ENCODE measurements at regions not wholly inside any gene's neighbourhood (a gene's known extent, or its start where the extent isn't known, plus 50 kb on each side); places are given as distances from the start of the nearest gene placed in this dataset.

DNA sequence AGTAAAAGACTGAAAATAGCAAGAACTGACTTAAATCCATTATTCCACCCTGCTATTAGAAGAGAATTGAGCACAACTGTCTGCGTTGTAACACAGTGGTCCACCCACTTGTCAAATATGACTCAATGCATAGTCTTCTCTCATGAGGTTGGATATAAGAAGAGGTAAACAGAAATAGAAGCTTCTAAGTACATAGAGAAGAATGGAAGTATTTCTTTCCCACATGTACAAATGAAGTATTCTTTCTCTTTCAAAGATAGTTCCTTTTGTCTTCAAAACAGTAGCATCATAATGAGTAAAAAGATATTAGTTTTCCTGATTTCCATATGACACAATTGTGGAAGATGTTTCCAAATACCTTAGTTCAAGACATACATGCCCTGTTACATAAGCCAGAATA is 348.6 kb upstream of the CCDC54 start:
- H3K4me1 ChIP-seq (ENCODE audit: insufficient read depth, insufficient read length): no peaks in the 10 kb centered on the region
- no peak overlapping the region for H3K9ac ChIP-seq (ENCODE audit: insufficient read length, low read depth)
- DNase-seq (ENCODE audit: low read depth, low spot score): no peak
- no peaks in the 10 kb centered on the region for H3K27me3 ChIP-seq (ENCODE audit: insufficient read depth, insufficient read length)
- H3K4me3 ChIP-seq (ENCODE audit: insufficient read length, low read depth): no peak overlapping the region
- no peaks in the 10 kb centered on the region for H3K36me3 ChIP-seq (ENCODE audit: insufficient read depth, insufficient read length, low read length)
- TF ChIP-seq ZNF274 (IDR thresholded peaks at IDR 0.05; ENCODE audit: low read depth, low read length) (no peak), YY1 (IDR thresholded peaks at IDR 0.05; ENCODE audit: insufficient read depth, insufficient read length) (no peak), SUZ12 (IDR thresholded peaks at IDR 0.05; ENCODE audit: extremely low read depth, insufficient read depth, insufficient read length) (no peak)
- H3K9me3 ChIP-seq (ENCODE audit: insufficient read depth, low read length): 0 out of 2 replicates have a peak, but pooled peaks cover 4% of the 10 kb centered on the region

DNA sequence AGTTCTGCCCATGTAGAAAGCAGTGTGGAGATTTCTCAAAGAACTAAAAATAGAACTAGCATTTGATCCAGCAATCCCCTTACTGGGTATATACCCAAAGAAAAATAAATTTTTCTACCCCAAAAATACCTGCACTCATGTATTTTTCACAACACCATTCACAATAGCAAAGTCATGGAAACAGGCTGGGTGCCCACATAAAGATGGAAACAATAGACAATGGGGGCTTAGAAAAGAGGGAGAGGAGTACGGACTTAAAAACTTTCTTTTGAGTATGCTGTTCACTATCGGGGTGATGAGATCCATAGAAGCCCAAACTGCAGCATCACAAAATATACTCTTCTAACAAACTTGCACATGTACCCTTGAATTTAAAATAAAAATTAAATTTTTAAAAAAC is 345.1 kb upstream of the CCDC54 start:
- DNase-seq (ENCODE audit: low read depth, low spot score): no peak
- Histone ChIP-seq H3K4me3 (ENCODE audit: insufficient read length, low read depth) (no peak overlapping the region), H3K36me3 (ENCODE audit: insufficient read depth, insufficient read length, low read length) (no peaks in the 10 kb centered on the region), H3K4me1 (ENCODE audit: insufficient read depth, insufficient read length) (no peaks in the 10 kb centered on the region), H3K9me3 (ENCODE audit: insufficient read depth, low read length) (0 out of 2 replicates have a peak, but pooled peaks cover 4% of the 10 kb centered on the region), H3K27me3 (ENCODE audit: insufficient read depth, insufficient read length) (no peaks in the 10 kb centered on the region), H3K9ac (ENCODE audit: insufficient read length, low read depth) (no peak overlapping the region)
- TF ChIP-seq SUZ12 (IDR thresholded peaks at IDR 0.05; ENCODE audit: extremely low read depth, insufficient read depth, insufficient read length) (no peak), YY1 (IDR thresholded peaks at IDR 0.05; ENCODE audit: insufficient read depth, insufficient read length) (no peak), ZNF274 (IDR thresholded peaks at IDR 0.05; ENCODE audit: low read depth, low read length) (no peak)

- Histone ChIP-seq H3K9me3 (ENCODE audit: insufficient read depth, low read length) (0 out of 2 replicates have a peak, but pooled peaks cover 4% of the 10 kb centered on the region), H3K9ac (ENCODE audit: insufficient read length, low read depth) (no peak overlapping the region), H3K27me3 (ENCODE audit: insufficient read depth, insufficient read length) (no peaks in the 10 kb centered on the region), H3K4me3 (ENCODE audit: insufficient read length, low read depth) (no peak overlapping the region), H3K4me1 (ENCODE audit: insufficient read depth, insufficient read length) (no peaks in the 10 kb centered on the region), H3K36me3 (ENCODE audit: insufficient read depth, insufficient read length, low read length) (no peaks in the 10 kb centered on the region)
- no peak for TF ChIP-seq SUZ12 (IDR thresholded peaks at IDR 0.05; ENCODE audit: extremely low read depth, insufficient read depth, insufficient read length)
- TF ChIP-seq YY1 (IDR thresholded peaks at IDR 0.05; ENCODE audit: insufficient read depth, insufficient read length): no peak
- no peak for TF ChIP-seq ZNF274 (IDR thresholded peaks at IDR 0.05; ENCODE audit: low read depth, low read length)
- DNase-seq (ENCODE audit: low read depth, low spot score): no peak
Measured at GRCh38 chr3:107034142-107034541, 343.1 kb upstream of the CCDC54 start.

DNA sequence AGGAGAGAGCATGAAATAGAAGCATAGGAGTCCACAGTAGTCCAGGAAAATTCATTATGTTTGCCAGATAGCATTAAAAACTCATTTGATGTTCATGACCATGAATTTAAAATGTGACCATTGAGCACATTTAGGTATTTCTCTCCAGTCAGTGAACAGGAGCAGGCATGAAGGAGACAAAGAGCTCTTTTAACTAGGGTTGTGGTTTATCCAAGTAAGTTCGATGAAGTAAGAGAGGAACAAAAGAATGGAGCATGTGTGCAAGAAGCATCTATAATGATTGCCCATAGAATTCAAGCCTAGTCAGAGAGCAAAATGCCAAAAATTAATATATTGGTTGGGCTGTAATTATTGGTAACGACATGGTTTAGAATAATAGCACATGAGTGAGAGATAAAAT is 342.1 kb upstream of the CCDC54 start:
- Histone ChIP-seq H3K9me3 (ENCODE audit: insufficient read depth, low read length) (0 out of 2 replicates have a peak, but pooled peaks cover 4% of the 10 kb centered on the region), H3K4me1 (ENCODE audit: insufficient read depth, insufficient read length) (no peaks in the 10 kb centered on the region), H3K9ac (ENCODE audit: insufficient read length, low read depth) (no peak overlapping the region), H3K36me3 (ENCODE audit: insufficient read depth, insufficient read length, low read length) (no peaks in the 10 kb centered on the region), H3K27me3 (ENCODE audit: insufficient read depth, insufficient read length) (no peaks in the 10 kb centered on the region), H3K4me3 (ENCODE audit: insufficient read length, low read depth) (no peak overlapping the region)
- TF ChIP-seq YY1 (IDR thresholded peaks at IDR 0.05; ENCODE audit: insufficient read depth, insufficient read length) (no peak), SUZ12 (IDR thresholded peaks at IDR 0.05; ENCODE audit: extremely low read depth, insufficient read depth, insufficient read length) (no peak), ZNF274 (IDR thresholded peaks at IDR 0.05; ENCODE audit: low read depth, low read length) (no peak)
- DNase-seq (ENCODE audit: low read depth, low spot score): no peak

DNA sequence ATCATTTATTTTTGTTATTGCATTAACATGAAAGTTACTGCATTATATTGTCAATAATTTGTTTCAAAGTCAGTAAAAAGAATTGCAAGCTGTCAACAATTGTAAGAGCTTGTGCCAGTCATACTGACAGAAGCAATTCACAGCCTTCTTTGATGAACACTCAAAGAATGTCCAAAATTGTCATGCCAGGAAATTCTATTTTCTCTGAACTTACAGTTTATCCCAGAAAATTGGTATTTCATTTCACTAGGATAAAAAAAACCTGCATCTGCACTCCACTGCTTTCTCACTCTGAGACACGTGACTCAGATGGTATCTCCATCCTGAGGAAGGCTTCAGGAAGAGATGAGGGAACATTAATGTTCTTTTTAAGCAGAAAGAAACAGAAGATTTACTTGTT is 332.6 kb upstream of the CCDC54 start:
- TF ChIP-seq SUZ12 (IDR thresholded peaks at IDR 0.05; ENCODE audit: extremely low read depth, insufficient read depth, insufficient read length) (no peak), ZNF274 (IDR thresholded peaks at IDR 0.05; ENCODE audit: low read depth, low read length) (no peak), YY1 (IDR thresholded peaks at IDR 0.05; ENCODE audit: insufficient read depth, insufficient read length) (no peak)
- H3K27me3 ChIP-seq (ENCODE audit: insufficient read depth, insufficient read length): no peaks in the 10 kb centered on the region
- no peak for DNase-seq (ENCODE audit: low read depth, low spot score)
- no peak overlapping the region for H3K4me3 ChIP-seq (ENCODE audit: insufficient read length, low read depth)
- H3K9me3 ChIP-seq (ENCODE audit: insufficient read depth, low read length): no peaks in the 10 kb centered on the region
- no peaks in the 10 kb centered on the region for H3K36me3 ChIP-seq (ENCODE audit: insufficient read depth, insufficient read length, low read length)
- H3K9ac ChIP-seq (ENCODE audit: insufficient read length, low read depth): no peak overlapping the region
- no peaks in the 10 kb centered on the region for H3K4me1 ChIP-seq (ENCODE audit: insufficient read depth, insufficient read length)

DNA sequence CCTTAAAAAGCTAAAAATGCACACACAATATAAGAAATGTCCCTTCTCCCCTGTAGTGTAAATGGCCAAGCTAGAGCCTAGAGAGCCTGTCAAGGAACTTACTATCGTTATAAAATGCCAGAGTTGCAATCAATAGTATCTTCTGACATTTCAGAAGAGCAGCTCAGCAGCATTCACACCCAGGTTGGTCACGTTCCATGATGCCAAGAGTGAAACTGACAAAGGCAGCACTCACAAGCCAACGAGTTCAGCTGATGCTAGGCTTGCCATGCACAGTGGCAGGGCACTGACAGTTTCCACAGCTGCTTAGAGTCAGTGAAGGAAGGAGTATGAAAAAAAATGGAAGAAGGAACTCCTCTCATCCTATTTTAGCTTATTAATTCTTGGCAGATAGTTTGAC is 331.4 kb upstream of the CCDC54 start:
- Histone ChIP-seq H3K36me3 (ENCODE audit: insufficient read depth, insufficient read length, low read length) (no peaks in the 10 kb centered on the region), H3K9me3 (ENCODE audit: insufficient read depth, low read length) (no peaks in the 10 kb centered on the region), H3K9ac (ENCODE audit: insufficient read length, low read depth) (no peak overlapping the region), H3K4me1 (ENCODE audit: insufficient read depth, insufficient read length) (no peaks in the 10 kb centered on the region), H3K27me3 (ENCODE audit: insufficient read depth, insufficient read length) (no peaks in the 10 kb centered on the region), H3K4me3 (ENCODE audit: insufficient read length, low read depth) (no peak overlapping the region)
- TF ChIP-seq SUZ12 (IDR thresholded peaks at IDR 0.05; ENCODE audit: extremely low read depth, insufficient read depth, insufficient read length) (no peak), YY1 (IDR thresholded peaks at IDR 0.05; ENCODE audit: insufficient read depth, insufficient read length) (no peak), ZNF274 (IDR thresholded peaks at IDR 0.05; ENCODE audit: low read depth, low read length) (no peak)
- DNase-seq (ENCODE audit: low read depth, low spot score): no peak

DNA sequence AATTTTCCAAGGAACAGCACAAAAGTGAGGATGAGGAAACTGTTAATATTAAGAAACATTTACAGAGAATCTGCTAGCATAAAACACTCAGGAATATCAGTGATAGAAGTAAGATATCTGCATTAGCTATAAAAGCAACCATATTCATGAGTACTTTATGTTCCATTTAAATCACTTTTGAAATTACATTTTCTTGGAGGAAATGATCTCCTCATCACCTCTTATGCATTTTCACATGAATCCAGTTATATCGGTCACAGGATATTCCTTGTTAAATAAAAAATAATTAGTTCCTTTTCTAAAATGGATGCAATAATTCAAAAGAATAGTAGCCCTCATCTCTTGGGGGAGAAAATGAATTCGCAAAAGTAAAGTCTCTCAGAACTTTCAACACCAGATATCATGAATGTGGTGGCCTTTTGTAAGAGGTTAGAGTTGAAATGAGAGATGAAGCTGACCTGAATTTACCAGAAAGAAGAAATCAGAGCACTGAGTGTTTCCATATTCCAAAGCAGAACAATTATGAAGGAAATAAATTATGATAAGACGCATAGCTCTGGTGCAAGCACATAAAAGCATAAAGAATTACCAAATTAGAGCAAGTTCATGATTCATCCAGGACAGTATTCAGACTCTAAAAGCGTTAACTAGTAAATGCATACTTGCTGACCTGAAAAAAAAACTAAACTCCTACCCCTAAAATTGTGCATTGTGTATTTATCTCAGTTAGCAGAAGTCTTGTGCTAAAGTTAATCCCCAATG is 321.9 kb upstream of the CCDC54 start:
- Histone ChIP-seq H3K36me3 (ENCODE audit: insufficient read depth, insufficient read length, low read length) (no peaks in the 10 kb centered on the region), H3K4me3 (ENCODE audit: insufficient read length, low read depth) (no peak overlapping the region), H3K27me3 (ENCODE audit: insufficient read depth, insufficient read length) (no peaks in the 10 kb centered on the region), H3K9ac (ENCODE audit: insufficient read length, low read depth) (no peak overlapping the region), H3K4me1 (ENCODE audit: insufficient read depth, insufficient read length) (no peaks in the 10 kb centered on the region), H3K9me3 (ENCODE audit: insufficient read depth, low read length) (no peaks in the 10 kb centered on the region; the same call in 1 of the 2 replicates)
- TF ChIP-seq YY1 (IDR thresholded peaks at IDR 0.05; ENCODE audit: insufficient read depth, insufficient read length): no peak
- TF ChIP-seq SUZ12 (IDR thresholded peaks at IDR 0.05; ENCODE audit: extremely low read depth, insufficient read depth, insufficient read length): no peak
- no peak for TF ChIP-seq ZNF274 (IDR thresholded peaks at IDR 0.05; ENCODE audit: low read depth, low read length)
- DNase-seq (ENCODE audit: low read depth, low spot score): no peak
